IMR-90 (cell line): ENCODE measurements at regions not wholly inside any gene's neighbourhood (a gene's known extent, or its start where the extent isn't known, plus 50 kb on each side); places are given as distances from the start of the nearest gene placed in this dataset.

ENCODE experiments used
- NFE2L2 ChIP-seq: fragments of 150-350 bp; IDR thresholded peaks from 2 replicates; pipeline ENCODE4 v1.6.1; 2016; ENCODE audit warnings: low read depth, mild to moderate bottlenecking, low read length
- POLR2A ChIP-seq: IDR thresholded peaks from 2 replicates; pipeline ENCODE4 v1.6.1; 2012; ENCODE audit warnings: mild to moderate bottlenecking, low read depth, low read length
- RFX5 ChIP-seq: IDR thresholded peaks from 2 replicates; pipeline ENCODE4 v1.8.0; 2012; ENCODE audit warnings: low read depth, mild to moderate bottlenecking, low read length, moderate library complexity
- TF ChIP-seq, protein P1 (sequence below): conservative IDR thresholded peaks from 2 replicates; pipeline ENCODE4 v1.5.1; 2012; ENCODE audit warnings: mild to moderate bottlenecking, low read depth, low read length, improper control_type of control experiment

GRCh38 chr11:115910379-115910778, 406.2 kb upstream of the CADM1 start:
- TF ChIP-seq, protein P1, sequence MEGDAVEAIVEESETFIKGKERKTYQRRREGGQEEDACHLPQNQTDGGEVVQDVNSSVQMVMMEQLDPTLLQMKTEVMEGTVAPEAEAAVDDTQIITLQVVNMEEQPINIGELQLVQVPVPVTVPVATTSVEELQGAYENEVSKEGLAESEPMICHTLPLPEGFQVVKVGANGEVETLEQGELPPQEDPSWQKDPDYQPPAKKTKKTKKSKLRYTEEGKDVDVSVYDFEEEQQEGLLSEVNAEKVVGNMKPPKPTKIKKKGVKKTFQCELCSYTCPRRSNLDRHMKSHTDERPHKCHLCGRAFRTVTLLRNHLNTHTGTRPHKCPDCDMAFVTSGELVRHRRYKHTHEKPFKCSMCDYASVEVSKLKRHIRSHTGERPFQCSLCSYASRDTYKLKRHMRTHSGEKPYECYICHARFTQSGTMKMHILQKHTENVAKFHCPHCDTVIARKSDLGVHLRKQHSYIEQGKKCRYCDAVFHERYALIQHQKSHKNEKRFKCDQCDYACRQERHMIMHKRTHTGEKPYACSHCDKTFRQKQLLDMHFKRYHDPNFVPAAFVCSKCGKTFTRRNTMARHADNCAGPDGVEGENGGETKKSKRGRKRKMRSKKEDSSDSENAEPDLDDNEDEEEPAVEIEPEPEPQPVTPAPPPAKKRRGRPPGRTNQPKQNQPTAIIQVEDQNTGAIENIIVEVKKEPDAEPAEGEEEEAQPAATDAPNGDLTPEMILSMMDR, result no peak
- TF ChIP-seq POLR2A (no peak), RFX5 (no peak), NFE2L2 (no peak)
